ENCODE measurements at regions not wholly inside any gene's neighbourhood (a gene's known extent, or its start where the extent isn't known, plus 50 kb on each side); places are given as distances from the start of the nearest gene placed in this dataset.

GRCh38 chr2:2536416-2537056 is 205.5 kb upstream of the MYT1L start:
- Mint-ChIP-seq H3K4me3 (no peak overlapping the region), H3K27me3 (peaks cover 29% of the 10 kb centered on the region), H3K4me1 (no peaks in the 10 kb centered on the region), H3K36me3 (ENCODE audit: low read depth) (no peaks in the 10 kb centered on the region), H3K27ac (no peak overlapping the region)
- DNase-seq (no peak), ATAC-seq (no peak)
- H3K9me3 ChIP-seq (ENCODE audit: control insufficient read depth, low read length, poor library complexity, severe bottlenecking) = no peaks in the 10 kb centered on the region

DNA sequence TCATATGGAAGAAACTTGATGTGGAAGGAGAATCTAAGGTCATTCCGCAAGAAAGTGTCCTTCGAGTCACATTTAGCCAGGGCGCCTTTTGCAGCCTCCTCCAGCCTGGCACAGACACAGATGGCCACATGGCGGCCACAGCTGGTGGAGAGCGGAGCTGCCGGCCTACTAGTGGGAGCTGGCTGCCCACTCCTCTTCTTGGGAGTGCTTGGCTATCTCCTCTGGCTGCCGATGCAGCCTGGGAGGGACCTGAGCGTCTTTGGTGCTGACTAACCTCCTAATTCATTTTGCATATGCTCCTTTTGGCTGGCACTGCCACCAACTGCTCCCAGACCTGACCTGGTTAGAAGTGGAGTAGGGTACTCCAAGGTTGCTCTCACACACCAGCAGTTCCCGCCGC is 199.3 kb upstream of the MYT1L start:
- ATAC-seq (no peak), DNase-seq (no peak)
- Mint-ChIP-seq H3K4me1 (no peaks in the 10 kb centered on the region), H3K4me3 (no peak overlapping the region), H3K36me3 (ENCODE audit: low read depth) (no peaks in the 10 kb centered on the region), H3K27ac (no peak overlapping the region), H3K27me3 (peaks cover 4% of the 10 kb centered on the region)
- H3K9me3 ChIP-seq (ENCODE audit: control insufficient read depth, low read length, poor library complexity, severe bottlenecking) = no peaks in the 10 kb centered on the region

DNA sequence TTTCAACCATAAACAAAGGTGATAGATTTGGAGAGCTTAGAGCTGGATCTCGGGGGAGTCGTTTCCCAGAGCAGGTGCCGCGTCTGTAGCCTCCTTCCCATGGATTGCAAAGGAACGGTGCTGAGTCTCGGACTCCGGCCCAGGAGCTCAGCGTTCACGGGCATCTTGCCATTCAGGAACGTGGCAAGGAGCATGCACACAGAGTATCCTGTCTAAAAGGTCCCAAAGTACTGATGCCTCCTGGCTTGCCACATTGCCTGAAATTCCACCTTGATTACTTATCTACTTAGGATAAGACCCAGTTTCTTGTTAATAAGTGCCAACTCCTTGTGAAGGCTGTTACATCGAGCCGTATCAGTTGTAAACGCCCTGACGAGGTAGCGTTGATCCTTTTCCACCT is 197.8 kb upstream of the MYT1L start:
- H3K4me3 Mint-ChIP-seq = no peak overlapping the region
- H3K4me1 Mint-ChIP-seq = no peaks in the 10 kb centered on the region
- H3K9me3 ChIP-seq (ENCODE audit: control insufficient read depth, low read length, poor library complexity, severe bottlenecking) = no peaks in the 10 kb centered on the region
- peaks cover 4% of the 10 kb centered on the region for H3K27me3 Mint-ChIP-seq
- DNase-seq = no peak
- H3K27ac Mint-ChIP-seq = no peak overlapping the region
- H3K36me3 Mint-ChIP-seq (ENCODE audit: low read depth) = no peaks in the 10 kb centered on the region
- no peak for ATAC-seq

DNA sequence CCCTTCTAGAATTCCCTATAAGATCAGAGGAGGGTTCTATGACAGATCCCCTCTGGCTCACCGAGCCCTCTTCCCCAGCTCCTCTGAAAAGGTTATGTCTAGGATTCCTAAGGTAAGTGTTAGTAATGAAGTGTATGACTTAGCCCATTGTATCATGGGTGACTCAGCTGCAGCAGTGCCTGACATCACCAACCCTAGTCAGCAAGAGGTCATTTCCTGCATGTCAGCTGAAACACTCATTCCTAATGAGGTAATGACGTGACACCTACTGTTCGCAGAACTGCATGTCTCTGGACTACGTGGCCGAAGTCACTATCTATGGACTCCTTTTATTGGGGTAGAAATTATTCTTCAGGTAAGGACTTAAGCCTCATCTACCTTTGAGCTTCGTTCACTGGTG is 196.1 kb upstream of the MYT1L start:
- Mint-ChIP-seq H3K27ac (no peak overlapping the region), H3K36me3 (ENCODE audit: low read depth) (no peaks in the 10 kb centered on the region), H3K4me3 (no peak overlapping the region), H3K4me1 (no peaks in the 10 kb centered on the region), H3K27me3 (peaks cover 4% of the 10 kb centered on the region)
- no peak for DNase-seq
- ATAC-seq = no peak
- H3K9me3 ChIP-seq (ENCODE audit: control insufficient read depth, low read length, poor library complexity, severe bottlenecking) = no peaks in the 10 kb centered on the region

- Mint-ChIP-seq H3K27ac (no peak overlapping the region), H3K36me3 (ENCODE audit: low read depth) (no peaks in the 10 kb centered on the region), H3K4me3 (no peak overlapping the region), H3K27me3 (peaks cover 4% of the 10 kb centered on the region), H3K4me1 (no peaks in the 10 kb centered on the region)
- DNase-seq = no peak
- no peak for ATAC-seq
- no peaks in the 10 kb centered on the region for H3K9me3 ChIP-seq (ENCODE audit: control insufficient read depth, low read length, poor library complexity, severe bottlenecking)
These were observed 193.4 kb upstream of the MYT1L start for GRCh38 chr2:2524348-2524941.

DNA sequence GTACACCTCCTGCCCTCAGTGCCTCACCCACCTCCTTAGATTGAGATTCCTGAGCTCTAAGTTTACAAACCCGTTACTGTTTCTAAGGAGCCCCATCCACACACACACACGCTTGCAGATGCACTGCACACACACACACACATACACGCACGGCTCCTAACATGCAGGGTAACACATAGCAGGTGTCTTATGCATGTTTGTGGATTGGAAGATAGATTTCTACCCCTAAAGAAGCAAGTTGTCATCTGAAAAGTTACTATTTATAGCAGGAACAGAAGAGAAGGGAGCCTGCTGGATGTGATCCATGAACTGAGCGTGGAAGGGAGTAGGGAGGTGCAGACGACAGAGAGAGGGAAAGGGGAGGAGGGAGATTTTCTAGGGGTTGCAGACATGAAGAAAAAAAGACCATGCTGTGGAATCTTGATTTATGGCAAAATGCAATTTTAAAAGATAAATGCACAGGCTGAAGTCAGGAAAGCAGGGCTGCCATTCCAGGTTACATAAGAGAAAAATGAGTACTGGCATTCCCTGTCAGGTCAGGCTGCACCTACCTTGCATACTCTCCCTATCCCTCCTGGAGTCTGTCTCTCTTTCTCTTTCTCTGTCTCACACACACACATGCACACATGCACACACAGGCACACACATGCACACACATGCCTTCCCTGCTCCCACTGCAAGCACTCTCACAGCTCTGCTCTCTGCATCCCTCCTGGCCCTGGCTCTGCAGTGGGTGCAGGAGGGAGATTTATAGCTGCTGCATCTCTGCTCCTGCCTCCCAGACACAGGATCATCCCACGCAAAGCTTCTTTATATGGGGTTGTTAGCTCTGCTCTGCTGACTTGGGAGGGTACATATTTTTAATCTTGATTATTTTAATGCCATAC is 192.6 kb upstream of the MYT1L start:
- H3K27ac Mint-ChIP-seq = no peak overlapping the region
- DNase-seq (no peak), ATAC-seq (no peak)

DNA sequence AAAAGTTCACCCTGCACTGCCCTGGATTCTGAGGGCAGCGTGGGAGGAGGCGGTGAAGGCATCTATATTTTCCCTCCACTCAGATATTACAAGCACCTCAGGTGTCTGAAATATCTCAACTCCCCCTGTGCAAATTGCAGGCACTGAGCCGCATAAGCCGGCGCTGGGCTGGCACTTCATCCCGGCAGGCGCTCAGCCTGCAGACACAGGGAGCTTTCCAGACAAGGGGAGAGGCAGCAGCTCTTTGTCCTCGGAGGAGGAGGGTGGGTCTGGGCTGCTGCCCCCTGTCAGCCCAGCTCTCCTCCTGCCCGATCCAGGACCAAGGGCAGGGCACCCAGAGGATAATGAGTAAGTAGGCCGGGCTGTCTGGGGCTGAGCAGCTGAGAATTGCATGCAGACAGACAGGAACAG is 189.3 kb upstream of the MYT1L start:
- Mint-ChIP-seq H3K4me1 (no peaks in the 10 kb centered on the region), H3K27me3 (no peaks in the 10 kb centered on the region), H3K27ac (no peak overlapping the region)

More for the DNA sequence above, 192.6 kb upstream of the MYT1L start:
- H3K27me3 Mint-ChIP-seq = peaks cover 4% of the 10 kb centered on the region
- no peaks in the 10 kb centered on the region for H3K36me3 Mint-ChIP-seq (ENCODE audit: low read depth)
- no peaks in the 10 kb centered on the region for H3K9me3 ChIP-seq (ENCODE audit: control insufficient read depth, low read length, poor library complexity, severe bottlenecking)
- H3K4me3 Mint-ChIP-seq = no peak overlapping the region
- H3K4me1 Mint-ChIP-seq = no peaks in the 10 kb centered on the region

GRCh38 chr2:2519381-2519780 is 188.3 kb upstream of the MYT1L start:
- H3K4me1 Mint-ChIP-seq = no peaks in the 10 kb centered on the region

More for the DNA sequence above, 189.3 kb upstream of the MYT1L start:
- Mint-ChIP-seq H3K4me3 (no peak overlapping the region), H3K36me3 (ENCODE audit: low read depth) (no peaks in the 10 kb centered on the region)
- ATAC-seq = no peak
- no peak for DNase-seq
- H3K9me3 ChIP-seq (ENCODE audit: control insufficient read depth, low read length, poor library complexity, severe bottlenecking) = no peaks in the 10 kb centered on the region

DNA sequence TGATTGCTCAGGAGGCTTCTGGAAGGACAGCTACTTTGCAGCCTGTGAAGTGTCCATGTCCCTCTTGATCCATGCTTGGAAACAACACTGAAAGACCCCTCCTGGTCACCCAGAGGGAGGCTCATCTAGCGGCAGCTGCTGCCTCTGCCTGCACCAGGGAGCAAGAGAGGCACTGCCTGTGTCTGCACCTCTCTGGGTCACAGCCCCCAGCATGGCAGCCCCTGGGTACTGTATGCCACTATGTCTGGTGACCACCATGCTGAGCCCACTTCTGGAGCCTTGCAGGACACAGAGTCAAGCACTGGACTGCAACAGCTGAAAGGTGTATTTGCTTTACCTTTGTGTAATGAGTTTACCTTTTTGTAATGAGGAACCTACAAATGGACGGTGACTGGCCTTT is 186.3 kb upstream of the MYT1L start:
- ATAC-seq = no peak
- no peak overlapping the region for H3K4me3 Mint-ChIP-seq
- no peaks in the 10 kb centered on the region for H3K4me1 Mint-ChIP-seq
- H3K36me3 Mint-ChIP-seq (ENCODE audit: low read depth) = no peaks in the 10 kb centered on the region
- DNase-seq = no peak
- H3K9me3 ChIP-seq (ENCODE audit: control insufficient read depth, low read length, poor library complexity, severe bottlenecking) = no peaks in the 10 kb centered on the region
- no peak overlapping the region for H3K27ac Mint-ChIP-seq
- H3K27me3 Mint-ChIP-seq = no peaks in the 10 kb centered on the region

More at GRCh38 chr2:2519381-2519780, 188.3 kb upstream of the MYT1L start:
- DNase-seq (no peak), ATAC-seq (no peak)
- Mint-ChIP-seq H3K27ac (no peak overlapping the region), H3K27me3 (no peaks in the 10 kb centered on the region), H3K36me3 (ENCODE audit: low read depth) (no peaks in the 10 kb centered on the region), H3K4me3 (no peak overlapping the region)
- H3K9me3 ChIP-seq (ENCODE audit: control insufficient read depth, low read length, poor library complexity, severe bottlenecking) = no peaks in the 10 kb centered on the region

- no peak overlapping the region for H3K4me3 Mint-ChIP-seq
- no peaks in the 10 kb centered on the region for H3K27me3 Mint-ChIP-seq
- no peak overlapping the region for H3K27ac Mint-ChIP-seq
- DNase-seq (no peak), ATAC-seq (no peak)
- H3K36me3 Mint-ChIP-seq (ENCODE audit: low read depth) = no peaks in the 10 kb centered on the region
- no peaks in the 10 kb centered on the region for H3K9me3 ChIP-seq (ENCODE audit: control insufficient read depth, low read length, poor library complexity, severe bottlenecking)
- no peaks in the 10 kb centered on the region for H3K4me1 Mint-ChIP-seq
These were observed 185.3 kb upstream of the MYT1L start for GRCh38 chr2:2516386-2516785.

- ATAC-seq = no peak
- no peak for DNase-seq
- H3K4me3 Mint-ChIP-seq = no peak overlapping the region
- H3K27me3 Mint-ChIP-seq = no peaks in the 10 kb centered on the region
- no peak overlapping the region for H3K27ac Mint-ChIP-seq
- no peaks in the 10 kb centered on the region for H3K9me3 ChIP-seq (ENCODE audit: control insufficient read depth, low read length, poor library complexity, severe bottlenecking)
- no peaks in the 10 kb centered on the region for H3K36me3 Mint-ChIP-seq (ENCODE audit: low read depth)
- no peaks in the 10 kb centered on the region for H3K4me1 Mint-ChIP-seq
These were observed 181.9 kb upstream of the MYT1L start for GRCh38 chr2:2512931-2513330.

GRCh38 chr2:2507417-2507997 is 176.4 kb upstream of the MYT1L start:
- H3K9me3 ChIP-seq (ENCODE audit: control insufficient read depth, low read length, poor library complexity, severe bottlenecking) = no peaks in the 10 kb centered on the region
- H3K27me3 Mint-ChIP-seq = peaks cover 23% of the 10 kb centered on the region
- no peak for DNase-seq
- no peaks in the 10 kb centered on the region for H3K36me3 Mint-ChIP-seq (ENCODE audit: low read depth)
- H3K27ac Mint-ChIP-seq = no peak overlapping the region
- H3K4me3 Mint-ChIP-seq = no peak overlapping the region
- no peaks in the 10 kb centered on the region for H3K4me1 Mint-ChIP-seq
- no peak for ATAC-seq

DNA sequence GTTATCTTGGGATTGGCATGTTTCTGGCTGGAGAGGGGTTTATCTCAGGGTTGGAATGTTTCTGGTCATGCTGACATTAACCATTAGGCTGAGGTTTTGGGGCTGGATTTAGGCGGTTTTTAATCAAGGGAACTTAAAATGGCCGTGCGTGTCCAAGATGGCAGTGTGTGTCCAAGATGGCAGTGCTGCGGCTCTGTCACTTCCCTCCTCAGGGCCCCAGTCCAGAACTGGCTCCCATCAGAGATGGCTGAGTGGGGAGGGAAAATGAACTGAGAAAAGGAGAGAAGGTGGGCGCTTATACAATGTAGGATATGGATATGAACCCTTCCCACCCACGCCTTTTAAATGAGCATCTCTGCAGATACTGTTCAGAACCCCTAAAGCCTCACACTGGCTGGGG is 175.5 kb upstream of the MYT1L start:
- no peak overlapping the region for H3K27ac Mint-ChIP-seq
- DNase-seq = no peak
- no peaks in the 10 kb centered on the region for H3K4me1 Mint-ChIP-seq

More for the DNA sequence above, 175.5 kb upstream of the MYT1L start:
- H3K4me3 Mint-ChIP-seq = no peak overlapping the region
- H3K36me3 Mint-ChIP-seq (ENCODE audit: low read depth) = no peaks in the 10 kb centered on the region
- no peak for ATAC-seq
- H3K9me3 ChIP-seq (ENCODE audit: control insufficient read depth, low read length, poor library complexity, severe bottlenecking) = no peaks in the 10 kb centered on the region
- H3K27me3 Mint-ChIP-seq = peaks cover 23% of the 10 kb centered on the region

All from T-helper 17 cell (primary cell).